PC-3 (cell line): ENCODE measurements at regions not wholly inside any gene's neighbourhood (a gene's known extent, or its start where the extent isn't known, plus 50 kb on each side); places are given as distances from the start of the nearest gene placed in this dataset.

Experiments
- ATAC-seq: fragments of 200-7000 bp; cut with Tn5 transposase; 2 replicates; pipeline ENCODE4 v1.9.1; 2020; ENCODE audit warnings: mild to moderate bottlenecking, moderate library complexity
- BruUV-seq: library from RNA; stranded (reverse); fragments of 400-500 nt; replicated peaks from 2 replicates; lab custom pipeline; 2021; lab: Mats Ljungman, UMichigan
- CTCF ChIA-PET: fragments of 300-600 bp; sonication (Branson Sonifier 250); formaldehyde crosslinking; loops from one replicate; lab custom pipeline; 2022; ENCODE audit warnings: antibody characterized with exemption; lab: Charles Lee
- POLR2A ChIA-PET: fragments of 300-600 bp; sonication (Branson Sonifier 250); formaldehyde crosslinking; loops from one replicate; lab custom pipeline; 2022; ENCODE audit warnings: antibody characterized with exemption; ENCODE audit not compliant: unreplicated experiment; lab: Charles Lee
- DNase-seq: peaks from one replicate; pipeline ENCODE4 v3.0.0-alpha.2; 2015
- H2AFZ ChIP-seq: fragments of 300-600 bp; sonication (generic); 2 replicates; pipeline ENCODE4 v1.6.0; 2016; ENCODE audit warnings: antibody characterized with exemption, low read length
- H3F3A ChIP-seq: fragments of 300-600 bp; sonication (generic); one replicate; pipeline ENCODE4 v1.6.0; 2017; ENCODE audit warnings: antibody characterized with exemption, low read length, control low read depth, mild to moderate bottlenecking; ENCODE audit not compliant: unreplicated experiment
- H3K27ac ChIP-seq: fragments of 300-600 bp; sonication (generic); 2 replicates; pipeline ENCODE4 v1.5.1; 2016; ENCODE audit warnings: mild to moderate bottlenecking, low read length
- H3K27me3 ChIP-seq: fragments of 300-600 bp; sonication (generic); 2 replicates; pipeline ENCODE4 v1.6.1; 2016; ENCODE audit warnings: low read length, mixed read lengths
- H3K36me3 ChIP-seq: fragments of 300-600 bp; sonication (generic); 2 replicates; pipeline ENCODE4 v1.6.1; 2016; ENCODE audit warnings: low read depth, mixed run types, low read length, mixed read lengths
- H3K4me1 ChIP-seq: fragments of 300-600 bp; sonication (generic); 2 replicates; pipeline ENCODE4 v1.5.1; 2016; ENCODE audit warnings: low read length; ENCODE audit not compliant: insufficient read depth
- H3K4me2 ChIP-seq: fragments of 300-600 bp; sonication (generic); 2 replicates; pipeline ENCODE4 v1.6.0; 2016; ENCODE audit warnings: low read length
- H3K4me3 ChIP-seq: fragments of 300-600 bp; sonication (generic); 2 replicates; pipeline ENCODE4 v1.5.1; 2016; ENCODE audit warnings: mild to moderate bottlenecking, low read length, mixed read lengths
- H3K79me2 ChIP-seq: fragments of 300-600 bp; sonication (generic); 2 replicates; pipeline ENCODE4 v1.6.1; 2017; ENCODE audit warnings: low read length, mixed read lengths
- H3K9ac ChIP-seq: fragments of 300-600 bp; sonication (generic); 2 replicates; pipeline ENCODE4 v1.6.0; 2016; ENCODE audit warnings: mild to moderate bottlenecking, low read length
- H3K9me2 ChIP-seq: fragments of 300-600 bp; sonication (generic); replicated peaks from 2 replicates; pipeline ENCODE4 v1.6.1; 2016; ENCODE audit warnings: mixed run types, low read length, mixed read lengths
- H3K9me3 ChIP-seq: fragments of 300-600 bp; sonication (generic); 2 replicates; pipeline ENCODE4 v1.6.1; 2016; ENCODE audit warnings: low read length, mixed read lengths
- H4K20me1 ChIP-seq: fragments of 300-600 bp; sonication (generic); 2 replicates; pipeline ENCODE4 v1.6.1; 2016; ENCODE audit warnings: low read length, mixed read lengths
- EZH2 ChIP-seq: fragments of 300-600 bp; sonication (generic); IDR thresholded peaks from one replicate; pipeline ENCODE4 v1.6.1; 2017; ENCODE audit warnings: antibody characterized with exemption, mild to moderate bottlenecking, low read length; ENCODE audit not compliant: unreplicated experiment
- EZH2phosphoT487 ChIP-seq: fragments of 300-600 bp; sonication (generic); IDR thresholded peaks from 2 replicates; pipeline ENCODE4 v1.6.1; 2018; ENCODE audit warnings: mild to moderate bottlenecking, antibody characterized with exemption, low read length, borderline replicate concordance
- intact Hi-C: fragments of 100-400 bp; cut with micrococcal nuclease; formaldehyde crosslinking; loops from 2 replicates; pipeline ENCODE4 v1.9.0; 2023
- TF ChIP-seq, protein P1 (sequence below): fragments of 300-600 bp; sonication (generic); conservative IDR thresholded peaks from 2 replicates; pipeline ENCODE4 v1.5.1; 2017; ENCODE audit warnings: antibody characterized with exemption, low read depth, mild to moderate bottlenecking, low read length

DNA sequence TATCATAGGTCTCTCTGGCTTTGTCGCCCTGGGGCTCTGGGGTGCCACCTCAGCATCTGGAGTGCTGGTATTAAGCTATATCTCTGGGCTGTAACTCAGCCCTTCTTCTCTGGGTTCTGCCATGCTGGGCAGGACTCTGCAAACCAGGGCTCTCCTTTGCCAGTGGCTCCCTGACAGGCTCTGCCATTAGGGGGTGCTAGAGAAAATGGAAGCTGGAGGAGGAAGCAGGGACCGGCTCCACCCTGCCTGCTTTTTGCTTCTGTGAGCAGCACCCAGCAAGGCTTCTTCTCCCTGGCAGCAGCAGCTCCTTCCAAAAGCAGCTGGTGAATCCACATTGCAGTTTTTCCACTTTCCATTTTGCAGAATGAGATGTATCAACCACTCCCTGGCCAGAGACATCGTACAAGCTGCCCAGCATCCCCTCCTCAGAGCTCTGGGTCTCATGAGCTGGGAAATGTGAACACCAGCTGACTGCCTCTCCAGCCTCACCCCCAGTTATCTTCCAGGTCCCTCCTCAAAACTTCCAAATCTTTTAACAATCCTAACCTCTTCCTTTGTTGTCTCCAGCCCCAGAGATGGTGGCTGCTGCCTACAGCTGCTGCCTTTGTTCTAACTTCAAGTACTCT is 165.0 kb downstream of the ABHD5 start:
- intact Hi-C loops: loop anchor here (1.0 to 10.0 kb wide), 3 partner anchors 149 to 343 kb away; no protein-coding TSS in a partner anchor
- peak; percentile 82 for DNase-seq

DNA sequence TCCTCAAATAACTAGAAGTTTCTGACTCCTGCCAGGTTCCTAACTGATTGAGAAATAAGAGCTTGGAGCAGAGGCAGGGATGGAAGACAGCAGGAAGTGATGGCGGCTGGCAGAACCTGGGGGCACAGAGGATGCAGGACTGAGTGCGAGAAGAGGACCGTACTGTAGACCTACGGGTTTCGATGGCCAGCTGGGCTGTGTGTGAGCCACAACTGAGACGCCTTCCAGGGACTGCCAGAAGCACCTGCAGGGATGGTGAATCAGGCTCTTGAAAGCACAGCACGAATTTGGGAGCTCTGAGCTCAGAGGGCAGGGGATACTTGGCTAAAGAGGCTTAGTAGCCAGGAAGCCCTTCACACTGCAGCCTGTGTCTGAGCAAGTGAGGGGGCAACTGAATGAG is 165.6 kb downstream of the ABHD5 start:
- no peak overlapping the region for H2AFZ ChIP-seq

More for the DNA sequence above, 165.0 kb downstream of the ABHD5 start:
- peak; percentile 73 for ATAC-seq
- TF ChIP-seq, protein P1, sequence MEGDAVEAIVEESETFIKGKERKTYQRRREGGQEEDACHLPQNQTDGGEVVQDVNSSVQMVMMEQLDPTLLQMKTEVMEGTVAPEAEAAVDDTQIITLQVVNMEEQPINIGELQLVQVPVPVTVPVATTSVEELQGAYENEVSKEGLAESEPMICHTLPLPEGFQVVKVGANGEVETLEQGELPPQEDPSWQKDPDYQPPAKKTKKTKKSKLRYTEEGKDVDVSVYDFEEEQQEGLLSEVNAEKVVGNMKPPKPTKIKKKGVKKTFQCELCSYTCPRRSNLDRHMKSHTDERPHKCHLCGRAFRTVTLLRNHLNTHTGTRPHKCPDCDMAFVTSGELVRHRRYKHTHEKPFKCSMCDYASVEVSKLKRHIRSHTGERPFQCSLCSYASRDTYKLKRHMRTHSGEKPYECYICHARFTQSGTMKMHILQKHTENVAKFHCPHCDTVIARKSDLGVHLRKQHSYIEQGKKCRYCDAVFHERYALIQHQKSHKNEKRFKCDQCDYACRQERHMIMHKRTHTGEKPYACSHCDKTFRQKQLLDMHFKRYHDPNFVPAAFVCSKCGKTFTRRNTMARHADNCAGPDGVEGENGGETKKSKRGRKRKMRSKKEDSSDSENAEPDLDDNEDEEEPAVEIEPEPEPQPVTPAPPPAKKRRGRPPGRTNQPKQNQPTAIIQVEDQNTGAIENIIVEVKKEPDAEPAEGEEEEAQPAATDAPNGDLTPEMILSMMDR: peak; percentile 85
- TF ChIP-seq EZH2phosphoT487 (no peak), EZH2 (no peak)
- BruUV-seq: no TSS peak
- Histone ChIP-seq H3K4me3 (no peak overlapping the region), H3F3A (no peaks in the 10 kb centered on the region), H3K27ac (no peak overlapping the region), H3K9me3 (no peaks in the 10 kb centered on the region), H3K9ac (no peak overlapping the region), H4K20me1 (no peaks in the 10 kb centered on the region), H3K4me2 (no peak overlapping the region), H2AFZ (peak overlapping the region; percentile 72), H3K9me2 (no peaks in the 10 kb centered on the region), H3K36me3 (no peaks in the 10 kb centered on the region), H3K4me1 (peaks cover 36% of the 10 kb centered on the region), H3K27me3 (no peaks in the 10 kb centered on the region), H3K79me2 (no peaks in the 10 kb centered on the region)
- POLR2A ChIA-PET: no interaction called here
- CTCF ChIA-PET: interaction anchor here (0.8 to 1.2 kb wide), 4 partner anchors 15 to 343 kb away, joined by 3 to 4 read pairs (median 4); no protein-coding TSS in a partner anchor

More for the DNA sequence above, 165.6 kb downstream of the ABHD5 start:
- BruUV-seq: no TSS peak
- ChIA-PET CTCF (interaction anchor here (0.8 to 1.2 kb wide), 4 partner anchors 14 to 342 kb away, joined by 3 to 4 read pairs (median 4); no protein-coding TSS in a partner anchor), POLR2A (no interaction called here)
- peaks cover 32% of the 10 kb centered on the region for H3K4me1 ChIP-seq
- no peaks in the 10 kb centered on the region for H3K36me3 ChIP-seq
- H3K9me3 ChIP-seq: no peaks in the 10 kb centered on the region
- no peak overlapping the region for H3K9ac ChIP-seq
- H3F3A ChIP-seq: no peaks in the 10 kb centered on the region
- H3K27me3 ChIP-seq: no peaks in the 10 kb centered on the region
- H3K9me2 ChIP-seq: no peaks in the 10 kb centered on the region
- TF ChIP-seq EZH2 (no peak), EZH2phosphoT487 (no peak)
- TF ChIP-seq, protein P1: no peak
- ATAC-seq (no peak), DNase-seq (no peak)
- no peak overlapping the region for H3K4me3 ChIP-seq
- no peak overlapping the region for H3K27ac ChIP-seq
- H3K79me2 ChIP-seq: no peaks in the 10 kb centered on the region
- no peaks in the 10 kb centered on the region for H4K20me1 ChIP-seq
- H3K4me2 ChIP-seq: no peak overlapping the region
- intact Hi-C loops: loop anchor here (10.0 kb wide), 2 partner anchors 148 to 312 kb away; no protein-coding TSS in a partner anchor
